ENCODE measurements at regions not wholly inside any gene's neighbourhood (a gene's known extent, or its start where the extent isn't known, plus 50 kb on each side); places are given as distances from the start of the nearest gene placed in this dataset.
"Not testable (repeated sequence)": the region's sequence is repeated elsewhere in the genome, so short reads cannot be mapped to it uniquely, and the experiment has no call there.

GRCh38 chr13:44682416-44682815, 106.3 kb upstream of the TSC22D1 start:
- TF ChIP-seq, protein P1, sequence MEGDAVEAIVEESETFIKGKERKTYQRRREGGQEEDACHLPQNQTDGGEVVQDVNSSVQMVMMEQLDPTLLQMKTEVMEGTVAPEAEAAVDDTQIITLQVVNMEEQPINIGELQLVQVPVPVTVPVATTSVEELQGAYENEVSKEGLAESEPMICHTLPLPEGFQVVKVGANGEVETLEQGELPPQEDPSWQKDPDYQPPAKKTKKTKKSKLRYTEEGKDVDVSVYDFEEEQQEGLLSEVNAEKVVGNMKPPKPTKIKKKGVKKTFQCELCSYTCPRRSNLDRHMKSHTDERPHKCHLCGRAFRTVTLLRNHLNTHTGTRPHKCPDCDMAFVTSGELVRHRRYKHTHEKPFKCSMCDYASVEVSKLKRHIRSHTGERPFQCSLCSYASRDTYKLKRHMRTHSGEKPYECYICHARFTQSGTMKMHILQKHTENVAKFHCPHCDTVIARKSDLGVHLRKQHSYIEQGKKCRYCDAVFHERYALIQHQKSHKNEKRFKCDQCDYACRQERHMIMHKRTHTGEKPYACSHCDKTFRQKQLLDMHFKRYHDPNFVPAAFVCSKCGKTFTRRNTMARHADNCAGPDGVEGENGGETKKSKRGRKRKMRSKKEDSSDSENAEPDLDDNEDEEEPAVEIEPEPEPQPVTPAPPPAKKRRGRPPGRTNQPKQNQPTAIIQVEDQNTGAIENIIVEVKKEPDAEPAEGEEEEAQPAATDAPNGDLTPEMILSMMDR (conservative IDR thresholded peaks at IDR 0.05): not testable (repeated sequence)
- TF ChIP-seq ZFX (IDR thresholded peaks at IDR 0.05): not testable (repeated sequence)
